GM18868 (cell line): ENCODE measurements at regions not wholly inside any gene's neighbourhood (a gene's known extent, or its start where the extent isn't known, plus 50 kb on each side); places are given as distances from the start of the nearest gene placed in this dataset.
"Not testable (repeated sequence)": the region's sequence is repeated elsewhere in the genome, so short reads cannot be mapped to it uniquely, and the experiment has no call there.

Experiments used
- ATAC-seq: cut with Tn5 transposase; IDR thresholded peaks from one replicate; pipeline ENCODE4 v1.9.1; 2021; ENCODE audit warnings: mild to moderate bottlenecking, moderate library complexity; ENCODE audit not compliant: unreplicated experiment

GRCh38 chr6:159527351-159527750, 165.7 kb downstream of the SOD2 start:
- ATAC-seq, result no peak

DNA sequence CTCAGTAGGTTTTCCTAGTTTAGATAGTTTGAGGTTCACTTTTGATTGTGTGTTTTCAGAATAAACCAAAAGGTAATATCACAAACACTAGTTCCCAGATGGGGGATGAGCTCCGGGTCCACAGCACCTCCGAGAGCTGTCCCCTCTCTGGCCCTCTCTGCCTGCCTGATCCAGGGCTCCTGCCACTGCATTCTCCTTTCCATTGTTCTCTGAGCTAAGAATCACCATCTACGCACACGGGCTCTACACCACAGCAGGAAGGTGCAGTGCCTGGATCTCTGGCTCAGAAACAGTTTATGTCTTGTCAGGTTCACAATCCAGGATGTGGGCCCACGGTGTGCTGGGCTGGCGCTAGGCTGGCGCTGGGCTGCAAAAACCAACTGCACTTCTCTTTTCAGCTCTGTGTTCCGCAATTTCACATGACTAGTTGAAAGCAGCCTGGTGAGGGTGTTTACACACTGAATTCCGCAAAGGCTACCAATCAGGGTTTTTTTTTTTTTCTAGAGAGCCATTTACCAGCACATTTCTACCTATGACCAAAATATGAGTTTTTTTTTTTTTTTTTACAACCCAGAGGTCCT, 167.5 kb downstream of the SOD2 start:
- no peak for ATAC-seq

GRCh38 chr6:159522877-159523547, 170.0 kb downstream of the SOD2 start:
- no peak for ATAC-seq

- no peak for ATAC-seq
Observed at GRCh38 chr6:159521962-159522361, 171.1 kb downstream of the SOD2 start.

DNA sequence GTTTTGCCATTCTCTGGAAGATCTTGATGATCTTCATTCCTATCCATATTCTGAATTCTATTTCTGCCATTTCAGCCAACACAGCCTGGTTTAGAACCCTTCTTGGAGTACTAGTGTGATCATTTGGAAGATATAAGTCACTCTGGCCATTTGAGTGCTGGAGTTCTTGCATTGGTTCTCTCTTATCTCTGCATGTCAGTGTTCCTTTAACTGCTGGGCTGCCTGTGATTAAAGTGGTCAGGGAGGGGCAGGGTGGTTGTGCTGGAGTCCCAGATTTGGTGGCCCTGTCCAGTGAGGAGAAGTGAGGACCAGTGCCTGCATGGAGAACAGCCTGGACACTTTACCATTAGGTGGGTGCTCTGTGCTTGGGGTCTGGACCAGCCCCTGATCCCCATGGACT, 173.0 kb downstream of the SOD2 start:
- ATAC-seq, result no peak

- ATAC-seq, result not testable (repeated sequence)
Observed at GRCh38 chr6:159515811-159516210, 177.2 kb downstream of the SOD2 start.

DNA sequence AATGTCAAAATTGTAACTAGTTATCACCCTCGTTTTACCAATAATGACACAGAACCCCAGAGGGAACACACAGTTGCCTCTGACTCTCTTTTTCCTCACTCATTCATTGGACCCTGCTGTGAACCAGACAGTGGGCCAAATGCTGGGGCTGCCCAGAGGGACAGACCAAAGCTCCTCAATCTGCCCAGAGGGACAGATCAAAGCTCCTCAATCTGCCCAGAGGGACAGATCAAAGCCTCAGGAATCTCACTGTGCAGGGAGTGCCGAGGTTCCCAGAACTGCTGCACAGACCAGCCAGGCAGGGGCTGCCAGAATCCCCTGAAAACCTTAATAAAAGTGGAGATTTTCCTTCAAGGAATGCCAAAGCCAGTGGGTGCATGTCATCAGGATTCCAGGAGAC, 179.1 kb downstream of the SOD2 start:
- ATAC-seq, result no peak

DNA sequence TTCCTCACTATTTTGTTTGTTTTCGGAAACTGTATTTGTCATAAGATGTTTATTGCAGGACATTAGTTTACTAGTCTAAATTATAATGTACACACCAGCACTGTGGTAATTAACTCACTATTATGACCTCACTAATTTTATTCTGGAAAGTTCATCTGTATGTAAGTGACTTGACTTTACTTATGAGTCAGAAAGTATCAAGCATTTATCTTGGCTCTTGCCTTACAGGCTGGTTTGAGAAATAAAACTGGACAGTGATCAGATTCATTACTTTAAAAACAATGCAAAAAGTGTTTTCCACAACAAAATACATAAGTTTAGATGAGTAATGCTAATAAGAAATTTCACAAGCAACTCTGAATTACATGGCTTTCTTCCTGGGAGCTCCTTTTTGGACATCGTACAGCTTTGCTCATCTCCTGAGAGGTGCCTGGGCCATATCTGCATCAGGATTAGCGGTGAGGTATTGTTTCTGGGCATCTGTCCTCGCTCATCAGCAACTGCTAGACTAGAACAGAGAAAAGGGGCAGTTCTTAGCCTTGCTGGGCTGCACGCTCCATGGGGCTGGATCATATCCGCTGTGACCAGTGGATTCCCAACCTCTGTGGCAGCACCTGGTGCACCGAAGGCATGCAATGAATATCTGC, 179.8 kb downstream of the SOD2 start:
- ATAC-seq, result no peak

DNA sequence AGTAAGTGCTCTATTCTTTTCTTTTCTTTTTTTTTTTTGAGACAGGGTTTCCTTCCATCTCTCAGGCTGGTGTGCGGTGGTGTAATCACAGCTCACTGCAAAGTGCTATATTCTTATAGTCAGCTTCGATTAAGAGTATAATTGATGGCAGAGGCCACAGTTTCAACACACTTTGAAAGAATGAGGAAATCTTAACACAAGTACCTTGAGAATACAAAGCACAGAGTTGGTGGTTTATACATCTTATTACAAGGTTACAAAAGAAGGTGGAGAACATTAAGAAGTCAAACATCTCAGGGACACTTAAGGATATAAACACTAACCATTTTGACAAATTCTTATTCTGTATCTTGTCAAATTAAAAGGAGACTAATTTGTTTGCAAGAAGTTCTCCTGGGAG, 180.5 kb downstream of the SOD2 start:
- ATAC-seq, result no peak

GRCh38 chr6:159512104-159512503, 180.9 kb downstream of the SOD2 start:
- ATAC-seq, result no peak

GRCh38 chr6:159510141-159510540, 182.9 kb downstream of the SOD2 start:
- ATAC-seq, result no peak

- ATAC-seq, result no peak
Observed at GRCh38 chr6:159508931-159509330, 184.1 kb downstream of the SOD2 start.

- no peak for ATAC-seq
Observed at GRCh38 chr6:159506048-159506447, 187.0 kb downstream of the SOD2 start.

DNA sequence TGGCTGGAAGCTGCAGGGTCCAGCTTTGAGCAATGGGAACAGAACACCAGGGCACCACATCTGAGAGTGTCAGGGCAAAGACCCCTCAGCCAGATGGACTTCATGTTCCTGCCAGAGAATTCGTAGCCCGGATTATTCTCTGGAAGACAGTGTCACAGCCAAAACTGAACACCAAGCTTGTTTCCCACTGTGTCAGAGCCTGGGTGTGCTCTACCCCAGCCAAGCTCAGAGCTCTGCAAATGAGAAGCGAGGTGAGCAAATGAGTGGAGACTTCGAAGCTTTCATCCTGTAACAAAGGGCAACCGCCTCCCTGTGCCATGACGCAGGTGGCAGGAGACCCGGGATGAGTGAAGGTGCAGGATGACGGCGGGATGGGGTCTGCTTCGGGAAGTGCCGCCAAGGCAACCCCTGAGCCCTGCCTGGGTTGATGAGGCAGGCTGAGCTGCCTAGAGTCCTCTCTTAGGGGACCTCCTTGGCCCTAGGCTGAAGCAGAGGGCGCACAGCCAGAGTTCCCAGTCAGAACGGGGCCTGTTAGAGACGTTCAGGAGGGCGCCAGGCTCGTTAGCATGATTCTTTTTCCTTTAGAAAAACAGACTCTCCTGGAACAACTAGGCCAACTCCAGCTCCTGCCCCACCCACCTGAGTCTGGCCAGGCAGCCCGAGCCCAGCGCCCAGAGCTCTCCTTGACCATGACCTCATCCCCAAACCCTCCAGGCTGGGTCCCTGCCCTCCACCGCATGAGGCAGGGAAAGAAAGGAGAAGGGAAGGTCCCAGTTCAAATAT, 187.7 kb downstream of the SOD2 start:
- no peak for ATAC-seq

- ATAC-seq, result no peak
Observed at GRCh38 chr6:159501558-159501957, 191.5 kb downstream of the SOD2 start.

GRCh38 chr6:159499034-159499433, 194.0 kb downstream of the SOD2 start:
- no peak for ATAC-seq

DNA sequence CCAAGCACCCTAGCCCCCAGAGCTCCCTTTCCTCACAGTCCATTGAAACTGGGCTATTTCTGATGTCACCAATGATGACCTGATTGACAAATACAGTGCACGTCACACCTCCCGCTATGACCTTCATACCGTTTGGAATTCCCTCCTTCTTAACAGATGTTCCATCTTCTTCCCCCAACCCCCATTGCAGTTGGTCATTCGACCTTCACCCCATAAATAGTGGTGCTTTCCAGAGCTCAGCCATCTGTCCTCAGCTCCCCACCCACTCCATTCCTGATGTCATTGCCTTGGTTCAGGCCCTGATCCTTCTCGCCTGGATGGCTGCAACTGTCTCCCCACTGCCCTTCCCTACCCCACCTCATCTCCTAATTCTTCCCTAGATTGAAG, 198.5 kb downstream of the SOD2 start:
- ATAC-seq, result no peak

DNA sequence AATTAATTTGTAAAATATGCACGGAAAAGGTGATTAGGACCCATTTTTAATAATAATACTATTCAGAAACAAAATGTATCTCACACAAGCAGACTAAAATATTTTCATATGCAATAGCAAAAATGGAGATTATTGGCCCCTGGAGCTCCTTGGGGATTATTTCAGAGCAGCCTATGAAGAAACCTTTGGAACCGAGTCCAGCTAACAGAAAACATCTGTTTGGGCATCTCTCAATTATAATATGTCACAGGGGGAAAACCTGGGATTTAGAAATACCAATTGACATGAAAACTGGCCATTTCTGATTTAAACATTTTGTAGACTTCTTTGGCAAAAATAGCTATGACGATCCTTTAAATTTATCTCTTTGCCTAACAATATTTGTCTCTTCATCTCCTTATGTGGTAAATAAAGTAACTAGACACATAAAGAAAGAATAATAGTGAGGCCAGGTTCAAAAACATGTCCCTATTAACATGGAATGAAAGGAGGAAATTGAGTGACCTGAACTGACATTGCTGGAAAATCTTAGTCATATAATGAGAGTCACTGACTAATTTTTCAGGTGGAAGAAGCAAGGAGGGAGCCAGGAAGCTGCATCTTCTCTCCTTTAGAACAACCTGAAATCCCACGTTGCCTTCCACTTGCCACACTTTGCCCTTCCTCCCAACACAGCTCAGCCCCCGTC, 199.0 kb downstream of the SOD2 start:
- no peak for ATAC-seq

DNA sequence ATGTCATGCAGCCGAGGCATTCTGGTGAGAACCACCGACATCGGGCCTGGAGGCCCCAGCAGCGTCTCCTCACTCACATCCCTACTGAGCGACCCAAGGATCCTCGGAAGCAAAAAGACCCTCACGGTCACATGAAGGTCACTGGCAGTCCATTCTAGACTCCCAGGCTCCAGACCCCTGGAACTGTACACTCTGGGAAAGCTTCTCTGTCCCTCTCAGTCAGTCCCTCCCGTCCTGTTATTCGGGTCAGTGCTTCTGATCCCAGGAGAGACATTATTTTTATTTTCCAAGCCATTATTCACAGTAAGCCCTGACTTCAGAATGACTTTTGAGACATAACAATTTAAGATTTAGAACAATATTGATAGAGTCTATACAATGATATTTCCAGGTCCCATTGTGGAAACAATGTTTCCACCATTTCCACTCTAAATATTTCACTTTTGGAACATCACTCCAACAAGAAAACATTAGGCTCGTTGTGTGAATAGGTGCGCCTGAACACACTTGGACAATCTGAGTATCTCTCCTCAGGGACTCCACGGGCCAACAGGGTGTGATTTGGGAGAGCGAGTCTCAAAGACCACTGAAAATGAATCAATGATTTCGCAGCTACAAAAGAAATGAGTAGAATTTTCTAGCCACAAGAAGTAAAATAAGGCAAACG, 199.7 kb downstream of the SOD2 start:
- no peak for ATAC-seq

- ATAC-seq, result no peak
Observed at GRCh38 chr6:159490298-159490937, 202.6 kb downstream of the SOD2 start.
